ENCODE measurements at regions not wholly inside any gene's neighbourhood (a gene's known extent, or its start where the extent isn't known, plus 50 kb on each side); places are given as distances from the start of the nearest gene placed in this dataset.

GRCh38 chr4:107117726-107118125 lies 81.6 kb upstream of the DKK2 start:
- no peak overlapping the region for H2AFZ ChIP-seq (ENCODE audit: low read depth, low read length, poor library complexity, severe bottlenecking)
- ChIA-PET CTCF (no interaction called here), RAD21 (ENCODE audit: low non-redundant PET in 1 of 2, low total read pairs in 2 of 2, uncharacterized antibody in 2 of 2, unreplicated experiment in 2 of 2) (no interaction called here)

More at GRCh38 chr4:107117726-107118125, 81.6 kb upstream of the DKK2 start:
- no peak overlapping the region for H3K9ac ChIP-seq (ENCODE audit: low read length)
- POLR2A ChIA-PET: no interaction called here
- no TSS peak for BruUV-seq (replicated peaks)
- no peaks in the 10 kb centered on the region for H3K27me3 ChIP-seq (ENCODE audit: insufficient read depth, low read length)
- H3K36me3 ChIP-seq (ENCODE audit: control insufficient read depth in 1 of 2, insufficient read depth in 2 of 2, low read length in 2 of 2): no peaks in the 10 kb centered on the region
- H3K79me2 ChIP-seq (ENCODE audit: insufficient read depth, low read length): no peaks in the 10 kb centered on the region
- ATAC-seq (no peak), DNase-seq (ENCODE audit: low read depth, low spot score) (no peak)
- H3K9me2 ChIP-seq (ENCODE audit: insufficient read depth): no peaks in the 10 kb centered on the region
- TF ChIP-seq CTCF (IDR thresholded peaks at IDR 0.05 in 2 of 3, conservative IDR thresholded peaks at IDR 0.05 in 1 of 3; ENCODE audit: borderline replicate concordance in 1 of 3, insufficient read depth in 1 of 3, low read depth in 2 of 3, low read length in 2 of 3): no peak
- TF ChIP-seq MAX (IDR thresholded peaks at IDR 0.05): no peak
- no peak for TF ChIP-seq FOSL1 (IDR thresholded peaks at IDR 0.05; ENCODE audit: low read depth)
- TF ChIP-seq JUND (IDR thresholded peaks at IDR 0.05): no peak
- TF ChIP-seq ZFX (IDR thresholded peaks at IDR 0.05): no peak
- no peak for TF ChIP-seq EGR1 (IDR thresholded peaks at IDR 0.05; ENCODE audit: low read depth)
- TF ChIP-seq CEBPB (IDR thresholded peaks at IDR 0.05; ENCODE audit: low read depth): no peak
- no peak for TF ChIP-seq CBX3 (IDR thresholded peaks at IDR 0.05; ENCODE audit: low read depth)
- no peak for TF ChIP-seq POLR2AphosphoS5 (IDR thresholded peaks at IDR 0.05; ENCODE audit: low read depth, low read length)
- TF ChIP-seq EZH2phosphoT487 (IDR thresholded peaks at IDR 0.05; ENCODE audit: borderline replicate concordance): no peak
- TF ChIP-seq, protein P1, sequence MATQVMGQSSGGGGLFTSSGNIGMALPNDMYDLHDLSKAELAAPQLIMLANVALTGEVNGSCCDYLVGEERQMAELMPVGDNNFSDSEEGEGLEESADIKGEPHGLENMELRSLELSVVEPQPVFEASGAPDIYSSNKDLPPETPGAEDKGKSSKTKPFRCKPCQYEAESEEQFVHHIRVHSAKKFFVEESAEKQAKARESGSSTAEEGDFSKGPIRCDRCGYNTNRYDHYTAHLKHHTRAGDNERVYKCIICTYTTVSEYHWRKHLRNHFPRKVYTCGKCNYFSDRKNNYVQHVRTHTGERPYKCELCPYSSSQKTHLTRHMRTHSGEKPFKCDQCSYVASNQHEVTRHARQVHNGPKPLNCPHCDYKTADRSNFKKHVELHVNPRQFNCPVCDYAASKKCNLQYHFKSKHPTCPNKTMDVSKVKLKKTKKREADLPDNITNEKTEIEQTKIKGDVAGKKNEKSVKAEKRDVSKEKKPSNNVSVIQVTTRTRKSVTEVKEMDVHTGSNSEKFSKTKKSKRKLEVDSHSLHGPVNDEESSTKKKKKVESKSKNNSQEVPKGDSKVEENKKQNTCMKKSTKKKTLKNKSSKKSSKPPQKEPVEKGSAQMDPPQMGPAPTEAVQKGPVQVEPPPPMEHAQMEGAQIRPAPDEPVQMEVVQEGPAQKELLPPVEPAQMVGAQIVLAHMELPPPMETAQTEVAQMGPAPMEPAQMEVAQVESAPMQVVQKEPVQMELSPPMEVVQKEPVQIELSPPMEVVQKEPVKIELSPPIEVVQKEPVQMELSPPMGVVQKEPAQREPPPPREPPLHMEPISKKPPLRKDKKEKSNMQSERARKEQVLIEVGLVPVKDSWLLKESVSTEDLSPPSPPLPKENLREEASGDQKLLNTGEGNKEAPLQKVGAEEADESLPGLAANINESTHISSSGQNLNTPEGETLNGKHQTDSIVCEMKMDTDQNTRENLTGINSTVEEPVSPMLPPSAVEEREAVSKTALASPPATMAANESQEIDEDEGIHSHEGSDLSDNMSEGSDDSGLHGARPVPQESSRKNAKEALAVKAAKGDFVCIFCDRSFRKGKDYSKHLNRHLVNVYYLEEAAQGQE (IDR thresholded peaks at IDR 0.05; ENCODE audit: low read depth): no peak
- no peak for TF ChIP-seq YY1 (IDR thresholded peaks at IDR 0.05; ENCODE audit: extremely low read depth, insufficient replicate concordance, low read depth, low read length)
- intact Hi-C loops (cut with micrococcal nuclease): no loop called here
- no peak overlapping the region for H3K27ac ChIP-seq (ENCODE audit: low read depth, low read length)
- no peaks in the 10 kb centered on the region for H3K9me3 ChIP-seq (ENCODE audit: control insufficient read depth in 1 of 2, insufficient read depth in 1 of 2, low read depth in 1 of 2, low read length in 2 of 2)
- H3K4me1 ChIP-seq (ENCODE audit: control insufficient read depth in 1 of 2, insufficient read depth in 2 of 2, low read length in 2 of 2): no peaks in the 10 kb centered on the region
- H3K4me2 ChIP-seq (ENCODE audit: low read length): no peak overlapping the region
- H3K4me3 ChIP-seq (replicated peaks in 1 of 2; ENCODE audit: low read depth in 1 of 2, low read length in 2 of 2): no peak overlapping the region
- H4K20me1 ChIP-seq (ENCODE audit: insufficient read depth): no peaks in the 10 kb centered on the region
